ENCODE measurements at regions not wholly inside any gene's neighbourhood (a gene's known extent, or its start where the extent isn't known, plus 50 kb on each side); places are given as distances from the start of the nearest gene placed in this dataset.

GRCh38 chr18:21191596-21192307 lies 50.3 kb upstream of the GREB1L start:
- DNase-seq (ENCODE audit: low spot score): peak; percentile 82

More at GRCh38 chr18:21191596-21192307, 50.3 kb upstream of the GREB1L start:
- Histone ChIP-seq H3K4me3 (no peak overlapping the region), H2AFZ (no peak overlapping the region), H4K20me1 (ENCODE audit: insufficient read depth, poor library complexity, severe bottlenecking) (no peaks in the 10 kb centered on the region), H3K36me3 (replicated peaks; ENCODE audit: insufficient read depth, low read depth) (no peaks in the 10 kb centered on the region), H3K27ac (no peak overlapping the region), H3K4me1 (ENCODE audit: insufficient read depth) (no peaks in the 10 kb centered on the region), H3K9me2 (replicated peaks; ENCODE audit: insufficient read depth) (no peaks in the 10 kb centered on the region), H3K4me2 (no peak overlapping the region), H3K27me3 (no peaks in the 10 kb centered on the region), H3K9me3 (ENCODE audit: low read depth) (no peaks in the 10 kb centered on the region), H3K79me2 (no peaks in the 10 kb centered on the region)
- 53% methylated on average over 7 of the region's 7 CpGs for whole genome bisulfite sequencing (ENCODE audit: low lambda C conversion rate, missing lambda C conversion rate)
- TF ChIP-seq EZH2 (IDR thresholded peaks at IDR 0.05; ENCODE audit: borderline replicate concordance): no peak
- TF ChIP-seq EZH2phosphoT487 (IDR thresholded peaks at IDR 0.05; ENCODE audit: low read depth, severe bottlenecking, unreplicated experiment): no peak
- TF ChIP-seq CTCF (IDR thresholded peaks at IDR 0.05; ENCODE audit: poor library complexity): peak; percentile 61

Data from hepatocyte (in vitro differentiated cells).